HCT116 (cell line): ENCODE measurements at regions not wholly inside any gene's neighbourhood (a gene's known extent, or its start where the extent isn't known, plus 50 kb on each side); places are given as distances from the start of the nearest gene placed in this dataset.

Experiments used
- ATAC-seq: fragments of 200-7000 bp; cut with Tn5 transposase; 2 replicates; pipeline ENCODE4 v1.9.1; 2020; ENCODE audit warnings: mild to moderate bottlenecking, moderate library complexity
- BruUV-seq: library from RNA; stranded (reverse); fragments of 400-500 nt; replicated peaks from 2 replicates; lab custom pipeline; 2021; lab: Mats Ljungman, UMichigan
- CTCF ChIA-PET: fragments of 300-600 bp; sonication (Branson Sonifier 250); formaldehyde crosslinking; loops from one replicate; lab custom pipeline; 2021; ENCODE audit warnings: antibody characterized with exemption; lab: Charles Lee
- POLR2A ChIA-PET: fragments of 300-600, 350-600 bp; sonication (Branson Sonifier 250); formaldehyde crosslinking; loops from one replicate; lab custom pipeline; 2021; ENCODE audit warnings: antibody characterized with exemption; lab: Charles Lee
- RAD21 ChIA-PET, 2 experiments: fragments of 300-600 bp; sonication (Branson Sonifier 250); formaldehyde crosslinking; loops; one replicate each; lab custom pipeline; 2023; ENCODE audit warnings: low total read pairs in 2 of 2; ENCODE audit not compliant: uncharacterized antibody in 2 of 2, unreplicated experiment in 2 of 2, low non-redundant PET in 1 of 2; lab: Charles Lee
- DNase-seq: peaks from one replicate; pipeline ENCODE4 v3.0.0-alpha.2; 2010; ENCODE audit warnings: low read depth, low spot score
- H2AFZ ChIP-seq: fragments of 200-600 bp; shearing (Covaris generic), sonication (generic); 2 replicates; pipeline ENCODE4 v1.6.1; 2017; ENCODE audit warnings: low read depth, mixed run types, mixed read lengths, antibody characterized with exemption, low read length; ENCODE audit not compliant: poor library complexity, severe bottlenecking
- H3K27ac ChIP-seq: 2 replicates; pipeline ENCODE4 v1.5.1; 2012; ENCODE audit warnings: low read depth, low read length
- H3K27me3 ChIP-seq: fragments of 200-600 bp; sonication (generic); 2 replicates; pipeline ENCODE4 v1.6.1; 2016; ENCODE audit warnings: mixed run types, low read length, mixed read lengths; ENCODE audit not compliant: insufficient read depth
- H3K36me3 ChIP-seq, 2 experiments: fragments of 200-500 bp in 1 of 2; fragments of 200-600 bp in 1 of 2; sonication (Bioruptor generic) in 1 of 2; sonication (generic) in 1 of 2; 2 replicates each; pipeline versions ENCODE4 v1.5.1 to v1.6.1; 2014 to 2016; ENCODE audit warnings: low read length in 2 of 2, inconsistent platforms in 1 of 2, mixed read lengths in 1 of 2, mixed run types in 1 of 2; ENCODE audit not compliant: insufficient read depth in 2 of 2, control insufficient read depth in 1 of 2
- H3K4me1 ChIP-seq, 2 experiments: fragments of 200-600 bp in 1 of 2; sonication (generic) in 1 of 2; 2 replicates each; pipeline versions ENCODE4 v1.5.1 to v1.6.1; 2012 to 2017; ENCODE audit warnings: low read length in 2 of 2, inconsistent platforms in 1 of 2, mild to moderate bottlenecking in 1 of 2, mixed read lengths in 1 of 2, mixed run types in 1 of 2, moderate library complexity in 1 of 2; ENCODE audit not compliant: insufficient read depth in 2 of 2, control insufficient read depth in 1 of 2
- H3K4me2 ChIP-seq: fragments of 200-600 bp; sonication (generic); 2 replicates; pipeline ENCODE4 v1.6.1; 2017; ENCODE audit warnings: mixed run types, low read length, mixed read lengths
- H3K4me3 ChIP-seq, 2 experiments: fragments of 200-600 bp in 1 of 2; sonication (generic) in 1 of 2; replicated peaks in 1 of 2; 2 replicates each; pipeline ENCODE4 v1.5.1; 2011 to 2016; ENCODE audit warnings: low read length in 2 of 2, control low read depth in 1 of 2, low read depth in 1 of 2, mild to moderate bottlenecking in 1 of 2, mixed read lengths in 1 of 2, mixed run types in 1 of 2
- H3K79me2 ChIP-seq: fragments of 200-600 bp; sonication (generic); 2 replicates; pipeline ENCODE4 v1.6.1; 2017; ENCODE audit warnings: mild to moderate bottlenecking, mixed run types, low read length, moderate library complexity, mixed read lengths; ENCODE audit not compliant: insufficient read depth
- H3K9ac ChIP-seq: fragments of 200-600 bp; sonication (generic); 2 replicates; pipeline ENCODE4 v1.6.1; 2016; ENCODE audit warnings: low read length, mixed read lengths
- H3K9me2 ChIP-seq: fragments of 200-600 bp; sonication (generic), shearing (Covaris generic); 2 replicates; pipeline ENCODE4 v1.6.1; 2017; ENCODE audit warnings: mixed run types, mild to moderate bottlenecking, moderate library complexity; ENCODE audit not compliant: insufficient read depth
- H3K9me3 ChIP-seq, 2 experiments: fragments of 200-500 bp in 1 of 2; fragments of 200-600 bp in 1 of 2; sonication (Bioruptor generic) in 1 of 2; sonication (generic) in 1 of 2; 2 replicates each; pipeline ENCODE4 v1.6.1; 2014 to 2017; ENCODE audit warnings: low read length in 2 of 2, mixed read lengths in 2 of 2, inconsistent platforms in 1 of 2, low read depth in 1 of 2, mild to moderate bottlenecking in 1 of 2, mixed run types in 1 of 2, moderate library complexity in 1 of 2; ENCODE audit not compliant: control insufficient read depth in 1 of 2, insufficient read depth in 1 of 2
- H4K20me1 ChIP-seq: fragments of 200-600 bp; sonication (generic), shearing (Covaris generic); 2 replicates; pipeline ENCODE4 v1.6.1; 2017; ENCODE audit warnings: mixed run types, mild to moderate bottlenecking, moderate library complexity; ENCODE audit not compliant: insufficient read depth
- CEBPB ChIP-seq: IDR thresholded peaks from 2 replicates; pipeline ENCODE4 v1.6.1; 2012; ENCODE audit warnings: low read depth
- EGR1 ChIP-seq: IDR thresholded peaks from 2 replicates; pipeline ENCODE4 v1.6.1; 2012; ENCODE audit warnings: low read depth
- ELF1 ChIP-seq: IDR thresholded peaks from 2 replicates; pipeline ENCODE4 v1.6.1; 2012; ENCODE audit warnings: low read depth, borderline replicate concordance
- EZH2 ChIP-seq: fragments of 200-600 bp; sonication (generic); IDR thresholded peaks from 2 replicates; pipeline ENCODE4 v1.6.1; 2017; ENCODE audit warnings: antibody characterized with exemption, mixed run types
- EZH2phosphoT487 ChIP-seq: fragments of 200-600 bp; IDR thresholded peaks from 2 replicates; pipeline ENCODE4 v1.6.1; 2018; ENCODE audit warnings: antibody characterized with exemption, borderline replicate concordance
- FOSL1 ChIP-seq: IDR thresholded peaks from 2 replicates; pipeline ENCODE4 v1.6.1; 2012; ENCODE audit warnings: low read depth
- JUND ChIP-seq: IDR thresholded peaks from 2 replicates; pipeline ENCODE4 v1.6.1; 2012
- MAX ChIP-seq: IDR thresholded peaks from 2 replicates; pipeline ENCODE4 v1.6.1; 2012
- POLR2A ChIP-seq: IDR thresholded peaks from 2 replicates; pipeline ENCODE4 v1.7.0; 2011; ENCODE audit warnings: borderline replicate concordance; ENCODE audit not compliant: insufficient read depth, insufficient read length; ENCODE audit errors: extremely low read depth
- POLR2AphosphoS5 ChIP-seq: IDR thresholded peaks from 2 replicates; pipeline ENCODE4 v1.6.1; 2011; ENCODE audit warnings: mild to moderate bottlenecking, low read depth, low read length, moderate library complexity
- RAD21 ChIP-seq: IDR thresholded peaks from 2 replicates; pipeline ENCODE4 v1.6.1; 2012; ENCODE audit warnings: low read depth, mild to moderate bottlenecking
- SP1 ChIP-seq: IDR thresholded peaks from 2 replicates; pipeline ENCODE4 v1.6.1; 2012; ENCODE audit warnings: low read depth
- TCF7L2 ChIP-seq: IDR thresholded peaks from 2 replicates; pipeline ENCODE4 v1.7.0; 2011; ENCODE audit warnings: borderline replicate concordance, inconsistent platforms; ENCODE audit not compliant: insufficient read depth, insufficient read length; ENCODE audit errors: extremely low read depth
- YY1 ChIP-seq: IDR thresholded peaks from 2 replicates; pipeline ENCODE4 v1.6.1; 2011; ENCODE audit warnings: low read length, low read depth, moderate library complexity, mild to moderate bottlenecking; ENCODE audit not compliant: insufficient replicate concordance; ENCODE audit errors: extremely low read depth
- ZFX ChIP-seq: fragments of 450-650 bp; IDR thresholded peaks from 2 replicates; pipeline ENCODE4 v1.6.1; 2017
- ZNF274 ChIP-seq: fragments of 200-500 bp; sonication (Bioruptor generic); IDR thresholded peaks from 2 replicates; pipeline ENCODE4 v1.6.1; 2014; ENCODE audit warnings: mild to moderate bottlenecking, low read depth, low read length, inconsistent platforms
- intact Hi-C: fragments of 100-400 bp; cut with micrococcal nuclease; formaldehyde crosslinking; loops from 2 replicates; pipeline ENCODE4 v1.10.0; 2022
- TF ChIP-seq, protein P1 (sequence below): IDR thresholded peaks from 2 replicates; pipeline ENCODE4 v1.6.1; 2012; ENCODE audit warnings: low read depth
- TF ChIP-seq, protein P2 (sequence below): IDR thresholded peaks from 2 replicates; pipeline ENCODE4 v1.6.1; 2011; ENCODE audit warnings: mild to moderate bottlenecking, low read length, moderate library complexity; ENCODE audit not compliant: insufficient replicate concordance; ENCODE audit errors: extremely low read depth
- TF ChIP-seq, protein P3 (sequence below): IDR thresholded peaks from 2 replicates; pipeline ENCODE4 v1.6.1; 2012

GRCh38 chr2:103660947-103661346, 899.1 kb downstream of the TMEM182 start:
- H3K27me3 ChIP-seq = no peaks in the 10 kb centered on the region
- CTCF ChIA-PET = no interaction called here
- intact Hi-C loops = no loop called here
- H3K27ac ChIP-seq = no peak overlapping the region
- RAD21 ChIA-PET = no interaction called here
- no peak overlapping the region for H2AFZ ChIP-seq
- TF ChIP-seq ZFX (no peak), EZH2 (no peak), RAD21 (no peak), SP1 (no peak), POLR2AphosphoS5 (no peak), FOSL1 (no peak), POLR2A (no peak), YY1 (no peak), EGR1 (no peak), JUND (no peak), CEBPB (no peak), TCF7L2 (no peak), ZNF274 (no peak), EZH2phosphoT487 (no peak), ELF1 (no peak), MAX (no peak)
- TF ChIP-seq, protein P1, sequence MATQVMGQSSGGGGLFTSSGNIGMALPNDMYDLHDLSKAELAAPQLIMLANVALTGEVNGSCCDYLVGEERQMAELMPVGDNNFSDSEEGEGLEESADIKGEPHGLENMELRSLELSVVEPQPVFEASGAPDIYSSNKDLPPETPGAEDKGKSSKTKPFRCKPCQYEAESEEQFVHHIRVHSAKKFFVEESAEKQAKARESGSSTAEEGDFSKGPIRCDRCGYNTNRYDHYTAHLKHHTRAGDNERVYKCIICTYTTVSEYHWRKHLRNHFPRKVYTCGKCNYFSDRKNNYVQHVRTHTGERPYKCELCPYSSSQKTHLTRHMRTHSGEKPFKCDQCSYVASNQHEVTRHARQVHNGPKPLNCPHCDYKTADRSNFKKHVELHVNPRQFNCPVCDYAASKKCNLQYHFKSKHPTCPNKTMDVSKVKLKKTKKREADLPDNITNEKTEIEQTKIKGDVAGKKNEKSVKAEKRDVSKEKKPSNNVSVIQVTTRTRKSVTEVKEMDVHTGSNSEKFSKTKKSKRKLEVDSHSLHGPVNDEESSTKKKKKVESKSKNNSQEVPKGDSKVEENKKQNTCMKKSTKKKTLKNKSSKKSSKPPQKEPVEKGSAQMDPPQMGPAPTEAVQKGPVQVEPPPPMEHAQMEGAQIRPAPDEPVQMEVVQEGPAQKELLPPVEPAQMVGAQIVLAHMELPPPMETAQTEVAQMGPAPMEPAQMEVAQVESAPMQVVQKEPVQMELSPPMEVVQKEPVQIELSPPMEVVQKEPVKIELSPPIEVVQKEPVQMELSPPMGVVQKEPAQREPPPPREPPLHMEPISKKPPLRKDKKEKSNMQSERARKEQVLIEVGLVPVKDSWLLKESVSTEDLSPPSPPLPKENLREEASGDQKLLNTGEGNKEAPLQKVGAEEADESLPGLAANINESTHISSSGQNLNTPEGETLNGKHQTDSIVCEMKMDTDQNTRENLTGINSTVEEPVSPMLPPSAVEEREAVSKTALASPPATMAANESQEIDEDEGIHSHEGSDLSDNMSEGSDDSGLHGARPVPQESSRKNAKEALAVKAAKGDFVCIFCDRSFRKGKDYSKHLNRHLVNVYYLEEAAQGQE = no peak
- TF ChIP-seq, protein P2, sequence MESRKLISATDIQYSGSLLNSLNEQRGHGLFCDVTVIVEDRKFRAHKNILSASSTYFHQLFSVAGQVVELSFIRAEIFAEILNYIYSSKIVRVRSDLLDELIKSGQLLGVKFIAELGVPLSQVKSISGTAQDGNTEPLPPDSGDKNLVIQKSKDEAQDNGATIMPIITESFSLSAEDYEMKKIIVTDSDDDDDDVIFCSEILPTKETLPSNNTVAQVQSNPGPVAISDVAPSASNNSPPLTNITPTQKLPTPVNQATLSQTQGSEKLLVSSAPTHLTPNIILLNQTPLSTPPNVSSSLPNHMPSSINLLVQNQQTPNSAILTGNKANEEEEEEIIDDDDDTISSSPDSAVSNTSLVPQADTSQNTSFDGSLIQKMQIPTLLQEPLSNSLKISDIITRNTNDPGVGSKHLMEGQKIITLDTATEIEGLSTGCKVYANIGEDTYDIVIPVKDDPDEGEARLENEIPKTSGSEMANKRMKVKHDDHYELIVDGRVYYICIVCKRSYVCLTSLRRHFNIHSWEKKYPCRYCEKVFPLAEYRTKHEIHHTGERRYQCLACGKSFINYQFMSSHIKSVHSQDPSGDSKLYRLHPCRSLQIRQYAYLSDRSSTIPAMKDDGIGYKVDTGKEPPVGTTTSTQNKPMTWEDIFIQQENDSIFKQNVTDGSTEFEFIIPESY = no peak
- TF ChIP-seq, protein P3, sequence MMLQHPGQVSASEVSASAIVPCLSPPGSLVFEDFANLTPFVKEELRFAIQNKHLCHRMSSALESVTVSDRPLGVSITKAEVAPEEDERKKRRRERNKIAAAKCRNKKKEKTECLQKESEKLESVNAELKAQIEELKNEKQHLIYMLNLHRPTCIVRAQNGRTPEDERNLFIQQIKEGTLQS = no peak
- ATAC-seq (no peak), DNase-seq (no peak)
- H3K9me3 ChIP-seq = peaks cover 3 to 21% of the 10 kb centered on the region in 2 experiments; a peak in 2 of 4 replicates
- no peaks in the 10 kb centered on the region for H3K79me2 ChIP-seq
- H4K20me1 ChIP-seq = no peaks in the 10 kb centered on the region
- no peak overlapping the region for H3K4me2 ChIP-seq
- H3K36me3 ChIP-seq = no peaks in the 10 kb centered on the region
- no peaks in the 10 kb centered on the region for H3K4me1 ChIP-seq
- POLR2A ChIA-PET = no interaction called here
- H3K4me3 ChIP-seq = no peak overlapping the region
- no TSS peak for BruUV-seq
- no peak overlapping the region for H3K9ac ChIP-seq
- no peaks in the 10 kb centered on the region for H3K9me2 ChIP-seq
